ENCODE measurements at regions not wholly inside any gene's neighbourhood (a gene's known extent, or its start where the extent isn't known, plus 50 kb on each side); places are given as distances from the start of the nearest gene placed in this dataset.

- no peak for TF ChIP-seq CTCF (conservative IDR thresholded peaks at IDR 0.05; ENCODE audit: low read depth, low read length)
- H3K4me3 ChIP-seq (ENCODE audit: low read length): no peak overlapping the region
- no peak for DNase-seq (ENCODE audit: low read depth)
These were observed 579.0 kb upstream of the BTBD3 start for GRCh38 chr20:11338496-11339306.

- DNase-seq (ENCODE audit: low read depth): no peak
- no peak for TF ChIP-seq CTCF (conservative IDR thresholded peaks at IDR 0.05; ENCODE audit: low read depth, low read length)
- no peak overlapping the region for H3K4me3 ChIP-seq (ENCODE audit: low read length)
These were observed 572.8 kb upstream of the BTBD3 start for GRCh38 chr20:11344939-11345338.

- DNase-seq (ENCODE audit: low read depth): no peak
- no peak overlapping the region for H3K4me3 ChIP-seq (ENCODE audit: low read length)
- no peak for TF ChIP-seq CTCF (conservative IDR thresholded peaks at IDR 0.05; ENCODE audit: low read depth, low read length)
These were observed 570.0 kb upstream of the BTBD3 start for GRCh38 chr20:11347738-11348137.

GRCh38 chr20:11350126-11351005 is 567.3 kb upstream of the BTBD3 start:
- no peak for TF ChIP-seq CTCF (conservative IDR thresholded peaks at IDR 0.05; ENCODE audit: low read depth, low read length)
- no peak overlapping the region for H3K4me3 ChIP-seq (ENCODE audit: low read length)
- no peak for DNase-seq (ENCODE audit: low read depth)

- DNase-seq (ENCODE audit: low read depth): no peak
- H3K4me3 ChIP-seq (ENCODE audit: low read length): no peak overlapping the region
- TF ChIP-seq CTCF (conservative IDR thresholded peaks at IDR 0.05; ENCODE audit: low read depth, low read length): no peak
These were observed 565.7 kb upstream of the BTBD3 start for GRCh38 chr20:11352041-11352440.

GRCh38 chr20:11354846-11355245 is 562.8 kb upstream of the BTBD3 start:
- no peak overlapping the region for H3K4me3 ChIP-seq (ENCODE audit: low read length)
- no peak for DNase-seq (ENCODE audit: low read depth)
- TF ChIP-seq CTCF (conservative IDR thresholded peaks at IDR 0.05; ENCODE audit: low read depth, low read length): no peak
